Cardiac muscle cell (in vitro differentiated cells and primary cell): ENCODE measurements at regions not wholly inside any gene's neighbourhood (a gene's known extent, or its start where the extent isn't known, plus 50 kb on each side); places are given as distances from the start of the nearest gene placed in this dataset.

ENCODE experiments used
- DNase-seq, 2 donors: peaks; one replicate each; pipeline versions ENCODE4 v3.0.0 to v3.0.0-alpha.2; 2010 to 2017; ENCODE audit warnings: low read depth in 1 of 2, low spot score in 1 of 2
- H3K27ac ChIP-seq: fragments of 200-600 bp; sonication (generic); 2 replicates; pipeline ENCODE4 v1.5.1; 2016
- H3K27me3 ChIP-seq: fragments of 200-600 bp; sonication (generic); 2 replicates; pipeline ENCODE4 v1.6.0; 2016; ENCODE audit warnings: control low read depth
- H3K36me3 ChIP-seq: fragments of 200-600 bp; sonication (generic); 2 replicates; pipeline ENCODE4 v1.5.1; 2016; ENCODE audit warnings: control low read depth
- H3K4me1 ChIP-seq: fragments of 200-600 bp; sonication (generic); 2 replicates; pipeline ENCODE4 v1.8.1; 2017; ENCODE audit warnings: low read depth, mild to moderate bottlenecking, mixed run types
- H3K4me3 ChIP-seq: fragments of 200-600 bp; sonication (generic); 2 replicates; pipeline ENCODE4 v1.5.1; 2016; ENCODE audit warnings: mild to moderate bottlenecking
- H3K9me3 ChIP-seq: fragments of 200-600 bp; sonication (generic); 2 replicates; pipeline ENCODE4 v1.5.1; 2017; ENCODE audit warnings: low read depth, mild to moderate bottlenecking, control low read depth
- CTCF ChIP-seq: IDR thresholded peaks from 2 replicates; pipeline ENCODE4 v1.5.1; 2012; ENCODE audit warnings: low read depth, mild to moderate bottlenecking, low read length

DNA sequence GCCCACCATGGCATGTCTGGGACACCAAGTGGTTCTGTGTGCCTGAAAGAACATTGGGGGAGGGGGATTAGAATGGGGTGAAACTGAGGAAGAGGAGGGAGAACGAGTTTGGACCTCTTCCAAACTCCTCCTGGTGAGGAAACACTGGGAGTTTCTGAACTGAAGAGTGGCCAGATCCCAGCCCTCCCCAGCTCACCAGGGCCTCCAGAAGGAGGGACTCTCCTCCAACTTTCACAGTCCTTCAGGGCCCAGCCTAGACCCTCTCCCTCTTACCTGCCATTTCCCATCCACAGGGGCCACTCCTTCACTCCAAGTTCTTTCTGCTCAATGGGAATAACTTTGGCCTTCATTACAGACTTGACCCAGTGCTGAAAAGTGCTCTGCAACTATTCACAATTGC, 132.0 kb upstream of the FOXK1 start:
- H3K9me3 ChIP-seq: no peaks in the 10 kb centered on the region
- DNase-seq: no peak
- H3K4me1 ChIP-seq: no peaks in the 10 kb centered on the region
- no peak for TF ChIP-seq CTCF
- no peaks in the 10 kb centered on the region for H3K27me3 ChIP-seq
- H3K4me3 ChIP-seq: no peak overlapping the region
- no peaks in the 10 kb centered on the region for H3K36me3 ChIP-seq
- H3K27ac ChIP-seq: no peak overlapping the region

DNA sequence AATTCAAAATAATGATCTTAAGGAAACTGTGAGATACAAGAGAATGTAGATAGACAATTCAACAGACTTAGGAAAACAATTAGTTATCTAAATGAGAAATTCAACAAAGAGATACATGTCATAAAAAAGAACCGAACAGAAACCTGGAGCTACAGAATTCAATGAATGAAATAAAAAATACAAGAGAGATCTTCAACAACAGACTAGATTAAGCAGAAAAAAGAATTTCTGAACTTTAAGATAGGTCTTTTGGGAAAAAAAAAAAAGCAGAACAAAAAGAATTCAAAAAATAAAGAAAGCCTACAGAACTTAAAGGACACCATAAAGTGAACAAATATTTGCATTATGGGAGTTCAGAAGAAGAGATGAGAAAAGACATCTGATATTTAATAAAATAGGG, 129.1 kb upstream of the FOXK1 start:
- H3K4me3 ChIP-seq: no peak overlapping the region
- no peak for DNase-seq
- H3K9me3 ChIP-seq: no peaks in the 10 kb centered on the region
- no peaks in the 10 kb centered on the region for H3K36me3 ChIP-seq
- no peaks in the 10 kb centered on the region for H3K4me1 ChIP-seq
- TF ChIP-seq CTCF: no peak
- H3K27me3 ChIP-seq: no peaks in the 10 kb centered on the region
- no peak overlapping the region for H3K27ac ChIP-seq

DNA sequence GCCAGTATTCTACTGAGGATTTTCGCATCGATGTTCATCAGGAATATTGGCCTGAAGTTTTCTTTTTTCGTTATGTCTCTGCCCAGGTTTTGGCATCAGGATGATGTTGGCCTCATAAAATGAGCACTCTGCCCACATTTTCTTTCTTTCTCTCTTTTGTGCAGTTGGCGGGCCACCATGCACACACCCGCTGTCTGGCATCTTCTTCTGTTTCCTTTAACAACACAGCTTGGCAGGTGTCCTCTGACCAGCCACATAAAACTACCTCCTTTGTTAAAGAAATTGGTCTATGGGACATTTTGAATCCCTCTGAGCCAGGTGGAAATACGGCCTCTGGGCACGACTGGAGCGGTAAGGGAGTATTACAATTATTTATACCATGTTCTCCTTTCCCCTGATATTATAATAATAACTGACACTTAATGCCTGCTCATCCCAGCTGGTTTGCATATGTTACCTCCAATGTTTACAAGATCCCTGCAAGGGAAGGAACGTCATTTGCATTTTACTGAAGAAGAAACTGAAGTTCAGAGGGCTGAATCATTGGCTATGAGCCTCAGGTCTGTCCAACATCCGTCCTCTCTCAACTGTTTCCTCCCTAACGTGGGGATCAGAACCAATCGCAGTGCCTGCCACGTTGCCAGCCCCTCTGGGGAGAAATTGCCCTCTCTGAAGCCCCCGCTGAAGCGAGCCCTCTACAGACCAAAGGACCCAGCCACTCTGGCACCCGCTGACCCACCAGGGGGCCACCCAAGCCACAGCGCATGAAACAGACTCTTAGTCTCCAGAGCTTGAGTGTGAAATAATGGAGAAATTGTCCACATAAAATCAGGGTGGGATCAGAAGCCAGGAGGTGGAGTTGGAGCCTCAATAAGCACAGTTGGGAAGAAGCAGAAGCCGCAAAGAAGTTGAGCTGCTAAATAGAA, 125.0 kb upstream of the FOXK1 start:
- no peak for DNase-seq
- TF ChIP-seq CTCF: no peak
- no peaks in the 10 kb centered on the region for H3K4me1 ChIP-seq
- no peaks in the 10 kb centered on the region for H3K27me3 ChIP-seq
- no peak overlapping the region for H3K4me3 ChIP-seq
- H3K27ac ChIP-seq: no peak overlapping the region
- H3K9me3 ChIP-seq: no peaks in the 10 kb centered on the region
- H3K36me3 ChIP-seq: no peaks in the 10 kb centered on the region

DNA sequence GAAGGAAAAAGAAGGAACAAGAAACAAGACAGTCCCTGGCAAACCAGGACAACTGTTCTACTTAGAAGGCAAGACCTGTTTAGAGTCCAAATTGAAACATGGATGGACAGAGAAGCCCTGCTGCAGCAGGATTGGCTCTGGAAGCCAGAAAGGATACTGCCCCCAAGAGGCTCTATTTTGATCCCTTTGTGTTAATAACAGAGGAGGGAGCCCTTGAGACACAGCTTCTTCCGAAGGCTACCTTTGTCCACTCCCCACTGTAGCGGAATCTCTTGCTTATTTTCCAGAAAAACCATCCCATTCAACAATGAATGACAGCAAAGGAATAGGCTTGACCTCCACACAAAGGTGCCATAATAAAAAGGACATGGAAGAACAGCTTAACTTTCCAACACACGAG, 120.3 kb upstream of the FOXK1 start:
- Histone ChIP-seq H3K36me3 (no peaks in the 10 kb centered on the region), H3K4me3 (no peak overlapping the region), H3K4me1 (no peaks in the 10 kb centered on the region), H3K9me3 (no peaks in the 10 kb centered on the region), H3K27ac (no peak overlapping the region), H3K27me3 (no peaks in the 10 kb centered on the region)
- no peak for TF ChIP-seq CTCF
- DNase-seq: no peak

- H3K9me3 ChIP-seq: no peaks in the 10 kb centered on the region
- H3K4me1 ChIP-seq: no peaks in the 10 kb centered on the region
- H3K27me3 ChIP-seq: no peaks in the 10 kb centered on the region
- H3K36me3 ChIP-seq: no peaks in the 10 kb centered on the region
- no peak for TF ChIP-seq CTCF
- DNase-seq: no peak
- H3K27ac ChIP-seq: no peak overlapping the region
- H3K4me3 ChIP-seq: no peak overlapping the region
These were observed 115.4 kb upstream of the FOXK1 start for GRCh38 chr7:4566714-4567113.
